ENCODE measurements at regions not wholly inside any gene's neighbourhood (a gene's known extent, or its start where the extent isn't known, plus 50 kb on each side); places are given as distances from the start of the nearest gene placed in this dataset.
"Not testable (repeated sequence)": the region's sequence is repeated elsewhere in the genome, so short reads cannot be mapped to it uniquely, and the experiment has no call there.

DNA sequence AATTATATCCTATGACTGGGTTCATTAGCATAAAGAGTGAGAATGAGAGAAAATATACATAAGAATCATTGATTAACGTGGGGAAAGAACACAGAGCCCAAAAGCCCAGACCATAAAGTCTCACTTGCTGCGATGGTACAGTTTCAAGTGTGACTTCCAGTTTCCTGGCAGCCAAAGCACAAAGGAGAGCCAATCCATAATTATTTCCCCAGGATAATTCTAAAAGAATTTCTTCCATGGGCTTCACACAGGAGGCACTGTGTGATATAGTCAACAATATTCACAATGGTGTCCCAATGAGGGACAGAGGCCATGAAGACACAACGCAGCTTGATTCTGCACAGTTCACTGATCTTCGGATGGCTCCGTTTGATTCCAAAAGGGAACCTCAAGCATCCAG, 321.6 kb downstream of the PLPP3 start:
- no peak for DNase-seq

DNA sequence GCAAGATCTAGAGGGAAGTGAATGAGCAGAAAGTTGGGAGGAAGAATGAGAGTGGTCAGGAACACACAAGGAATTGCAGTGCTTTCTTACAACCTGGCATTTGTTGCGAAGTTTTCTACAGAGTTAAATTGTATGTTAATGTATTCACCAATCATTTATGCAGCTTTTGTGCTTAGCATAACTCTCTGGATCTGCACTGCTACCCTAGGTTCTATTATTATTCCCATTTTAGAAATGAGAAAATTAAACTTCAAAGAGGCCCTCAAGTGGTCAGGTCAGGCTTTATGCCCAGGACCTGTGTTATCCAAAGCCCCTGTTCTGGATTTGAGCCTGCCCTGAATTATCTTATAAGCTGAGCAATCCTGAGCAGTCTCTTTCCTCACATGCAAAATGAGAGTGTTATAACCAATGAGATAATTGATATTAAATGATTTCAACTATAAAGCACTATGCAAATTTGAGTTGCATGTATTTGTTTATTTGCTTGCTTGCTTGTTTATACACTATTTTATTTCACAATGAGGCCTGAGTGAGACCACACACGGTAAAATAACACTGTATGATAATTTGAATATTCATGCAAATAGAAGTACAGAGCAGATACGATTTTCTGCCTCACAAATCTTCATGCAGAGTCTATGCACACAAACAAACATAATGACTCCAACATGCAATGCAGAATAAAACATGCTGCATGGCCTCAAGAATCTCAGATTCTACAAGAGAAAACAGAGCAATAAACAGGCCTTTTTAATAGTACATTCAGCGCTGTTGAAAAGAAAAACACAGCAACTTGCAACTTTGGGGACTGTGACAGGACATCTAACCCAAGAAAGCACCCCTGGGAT, 323.0 kb downstream of the PLPP3 start:
- DNase-seq: no peak

DNA sequence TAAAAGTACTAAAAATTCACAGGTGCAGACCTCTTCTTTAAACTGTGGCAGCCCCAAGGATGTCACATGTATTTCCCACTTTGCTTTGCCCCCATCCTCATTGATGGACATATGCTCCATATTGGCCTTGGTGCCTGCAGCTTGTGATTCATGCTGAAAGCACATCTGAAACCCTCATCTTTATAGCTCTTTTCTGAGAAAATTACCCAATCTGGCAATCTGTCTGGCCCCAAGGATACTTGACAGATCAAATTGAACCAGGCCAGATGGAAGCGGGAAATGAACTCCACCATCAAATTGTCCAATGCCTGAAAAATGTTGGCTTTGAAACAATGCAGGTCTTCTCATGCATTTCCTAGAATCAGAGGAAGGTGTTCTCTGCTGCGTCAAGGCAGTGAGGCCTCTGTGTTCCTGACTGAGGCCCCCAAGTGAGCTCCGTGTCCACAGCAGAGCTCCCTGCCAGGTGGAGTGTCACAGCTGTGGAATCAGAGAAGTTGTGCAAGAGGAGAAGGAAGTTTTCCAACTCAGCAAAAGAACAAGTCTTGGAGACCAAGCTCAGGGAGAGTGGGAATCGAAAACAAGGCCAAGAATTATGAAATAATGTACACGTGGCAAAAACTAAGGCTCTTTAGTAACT, 323.7 kb downstream of the PLPP3 start:
- peak; percentile 62 to 79 for DNase-seq

DNA sequence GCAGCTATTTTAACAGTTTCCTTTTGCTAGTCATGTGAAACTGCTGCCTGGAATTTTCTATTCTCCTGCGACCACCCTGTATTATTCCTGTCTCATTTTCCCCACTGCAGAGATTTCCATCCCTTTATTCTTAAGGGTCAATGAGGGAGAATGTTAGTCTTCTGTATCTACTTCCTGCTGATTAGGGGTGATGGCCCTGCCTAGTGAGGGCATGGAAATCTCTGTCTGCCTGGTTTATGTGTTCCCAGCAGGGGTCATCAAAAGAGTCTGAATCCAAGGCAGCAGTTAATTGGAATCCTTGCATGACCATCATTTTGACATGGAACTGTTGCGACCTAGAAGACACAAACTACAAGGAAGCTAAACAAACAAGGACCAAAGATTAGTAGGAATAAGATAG, 325.2 kb downstream of the PLPP3 start:
- no peak for DNase-seq

DNA sequence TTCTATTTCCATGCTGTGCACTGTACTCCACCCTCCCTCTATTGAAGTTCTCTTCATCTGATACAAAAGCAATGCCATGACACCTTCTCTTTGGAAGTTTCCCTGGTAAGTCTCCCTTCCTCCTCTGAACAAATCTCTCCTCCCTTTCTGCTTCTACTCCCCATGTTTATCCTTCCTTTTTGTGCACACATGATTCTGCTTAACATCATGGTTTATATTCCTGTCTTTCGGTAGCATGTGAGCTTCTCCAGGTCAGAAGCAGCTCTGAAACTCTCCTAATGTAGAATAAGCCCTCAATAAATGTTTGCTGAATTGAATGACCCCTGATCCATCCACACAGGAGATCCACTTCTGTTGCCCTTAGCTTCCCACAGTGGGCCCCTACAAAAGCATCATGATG, 328.6 kb downstream of the PLPP3 start:
- no peak for DNase-seq

DNA sequence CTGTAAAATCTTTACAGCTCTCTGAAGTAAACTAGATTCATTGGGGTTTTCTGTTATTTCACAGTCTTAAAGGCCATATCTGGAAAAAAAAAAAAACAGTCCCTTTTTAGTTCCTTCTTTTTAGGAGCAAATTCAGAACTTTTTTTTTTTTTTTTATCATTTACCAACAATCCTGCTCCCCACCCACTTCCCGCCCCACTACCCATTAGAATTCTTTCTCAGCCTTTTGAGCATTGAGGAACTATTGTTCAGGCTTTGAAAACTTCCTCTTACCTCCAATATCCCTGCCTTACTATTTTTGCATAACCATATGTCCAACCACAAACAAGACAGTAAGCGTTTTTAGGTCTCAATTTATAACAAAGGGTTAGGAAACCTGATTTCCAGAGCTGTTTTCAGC, 330.1 kb downstream of the PLPP3 start:
- peak; percentile 86 to 97 for DNase-seq

DNA sequence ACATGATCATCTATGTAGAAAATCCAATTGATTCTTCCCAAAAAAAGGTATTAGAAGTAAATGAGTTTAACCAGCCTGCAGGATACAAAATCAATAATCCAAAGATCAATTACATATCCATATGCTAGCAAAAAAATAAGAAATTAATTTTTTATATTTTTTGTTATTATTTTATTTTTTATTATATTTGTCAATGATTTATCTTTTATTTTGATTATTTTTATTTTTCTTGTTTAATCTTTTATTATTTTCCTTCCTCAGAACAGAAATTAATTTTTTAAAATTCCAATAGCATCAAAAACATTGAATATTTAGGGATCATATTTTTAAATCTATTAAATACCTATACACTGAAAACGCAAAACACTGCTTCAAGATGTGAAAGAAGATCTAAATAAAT, 331.2 kb downstream of the PLPP3 start:
- DNase-seq: no peak

DNA sequence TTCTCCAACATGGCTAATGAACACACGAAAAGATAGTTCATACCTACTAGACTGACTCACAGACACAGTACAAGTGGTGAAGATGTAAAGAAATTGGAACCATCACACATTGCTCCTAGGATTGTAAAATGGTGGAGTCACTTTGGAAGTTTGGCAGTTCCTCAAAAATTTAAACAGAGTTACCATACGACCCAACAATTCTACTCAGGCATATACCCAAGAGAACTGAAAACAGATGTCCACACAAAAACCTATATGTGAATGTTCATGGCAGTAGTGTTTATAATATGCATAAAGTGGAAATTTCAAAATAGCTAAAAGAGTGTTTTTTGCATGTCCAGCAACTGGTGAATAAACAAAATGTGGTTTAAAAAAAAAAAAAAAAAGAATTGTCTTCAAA, 332.6 kb downstream of the PLPP3 start:
- not testable (repeated sequence) for DNase-seq

DNA sequence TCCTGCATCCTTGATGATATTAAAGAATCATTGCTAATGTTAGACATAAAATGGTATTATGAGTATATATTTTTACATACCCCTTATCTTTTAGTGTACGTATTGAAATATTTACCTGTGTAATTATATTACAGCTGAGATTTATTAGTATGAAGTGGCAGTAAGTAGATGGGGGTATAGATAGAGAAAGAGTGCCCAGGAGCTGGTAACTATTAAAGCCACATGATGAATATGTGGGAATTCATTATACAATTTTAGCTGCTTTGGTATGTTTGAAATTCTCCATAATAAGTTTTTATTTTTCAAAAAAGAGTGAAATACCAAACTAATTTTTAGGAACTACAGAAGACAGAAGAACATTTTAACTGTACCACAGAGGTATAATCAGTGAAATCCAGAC, 339.0 kb downstream of the PLPP3 start:
- DNase-seq: no peak

DNA sequence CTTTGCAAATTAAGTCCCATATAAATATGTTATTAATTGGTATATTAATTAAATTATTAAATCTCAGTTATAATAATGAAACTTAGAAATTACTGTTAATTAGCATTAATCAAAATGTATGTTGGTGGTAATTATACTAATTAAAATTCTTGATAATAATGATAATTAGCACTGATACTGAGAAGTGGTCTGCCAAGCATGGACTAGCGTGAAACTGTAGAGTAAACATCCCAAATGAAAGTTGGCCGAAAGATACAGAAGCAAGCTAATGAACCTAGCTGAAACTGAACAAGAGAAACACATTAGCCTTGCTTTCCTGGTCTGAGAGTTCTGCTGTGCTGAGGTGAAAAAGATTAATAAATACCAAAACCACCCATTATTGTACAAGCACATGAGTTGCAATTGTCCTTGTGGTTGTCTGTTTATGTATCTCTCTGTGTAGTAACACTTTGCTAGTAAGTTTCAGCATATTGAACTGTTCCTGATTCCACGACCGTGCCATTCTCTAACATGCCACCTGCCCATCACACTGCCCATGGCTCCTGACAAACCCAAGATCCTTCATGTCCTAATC, 341.8 kb downstream of the PLPP3 start:
- DNase-seq: no peak

DNA sequence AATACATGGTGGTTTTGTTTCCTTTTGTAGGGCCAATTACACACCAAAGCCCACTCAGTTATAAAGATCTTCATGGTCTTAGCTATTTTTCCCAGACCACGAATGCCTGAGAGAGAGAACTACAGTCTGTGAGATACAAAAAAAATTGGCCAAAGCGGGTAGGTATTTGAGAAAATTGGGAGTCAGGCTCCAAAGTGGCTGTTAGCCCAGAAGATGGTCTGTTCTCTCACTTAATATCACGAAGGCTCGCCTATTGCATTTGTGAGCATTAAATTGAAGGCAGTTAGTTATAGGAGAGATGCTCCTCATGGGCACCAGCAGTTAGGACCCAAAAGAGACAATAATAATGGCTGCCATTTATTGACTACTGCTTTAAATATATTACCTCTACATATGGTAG, 342.7 kb downstream of the PLPP3 start:
- no peak for DNase-seq

DNA sequence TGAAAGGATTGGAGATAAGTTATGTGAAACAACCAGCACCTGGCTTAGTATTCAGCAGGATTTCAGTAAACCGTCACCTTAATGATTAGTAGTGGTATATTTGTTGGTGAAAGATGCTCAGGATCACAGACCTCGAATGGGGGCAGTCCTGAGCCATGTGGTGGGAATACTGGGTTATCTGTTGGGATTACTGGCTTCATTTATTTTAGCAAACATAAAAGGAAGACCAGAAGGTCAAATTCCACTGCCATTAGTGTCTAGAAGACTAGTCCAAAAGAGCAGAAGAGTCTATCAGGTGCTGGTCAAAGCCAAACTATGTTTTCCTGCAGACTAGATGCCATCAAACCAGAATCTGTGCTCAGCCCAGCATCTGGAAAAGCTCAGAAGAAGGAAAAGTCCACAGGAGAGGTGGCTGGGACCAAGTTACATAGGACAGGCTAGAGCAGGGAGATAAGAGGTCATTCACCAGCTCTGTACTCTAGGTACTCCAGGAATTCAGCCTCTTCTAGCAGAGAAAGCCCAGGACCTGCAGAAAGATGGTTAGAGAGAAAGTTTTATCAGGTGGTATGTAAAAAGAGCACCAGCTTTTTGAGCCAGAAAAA, 343.4 kb downstream of the PLPP3 start:
- DNase-seq: no peak

DNA sequence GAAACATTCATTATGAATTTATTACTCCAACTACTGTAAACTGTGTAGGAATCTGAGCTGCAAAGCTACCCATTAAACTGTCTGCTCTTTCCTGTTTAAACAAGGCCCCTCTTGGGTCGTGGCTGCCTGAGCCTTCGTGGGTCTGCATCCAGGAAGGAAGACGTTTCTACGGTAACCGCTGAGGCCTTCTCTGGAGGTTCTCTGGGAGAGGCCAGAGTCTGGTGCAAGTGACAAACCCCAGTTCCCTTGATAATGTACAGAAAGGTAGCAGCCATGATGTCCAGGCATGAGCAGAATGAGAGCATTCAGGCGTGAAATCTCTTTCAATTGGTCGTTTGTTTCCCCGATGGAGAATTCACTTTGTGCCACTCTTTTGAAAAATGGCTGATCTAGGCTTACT, 350.2 kb downstream of the PLPP3 start:
- DNase-seq: no peak

DNA sequence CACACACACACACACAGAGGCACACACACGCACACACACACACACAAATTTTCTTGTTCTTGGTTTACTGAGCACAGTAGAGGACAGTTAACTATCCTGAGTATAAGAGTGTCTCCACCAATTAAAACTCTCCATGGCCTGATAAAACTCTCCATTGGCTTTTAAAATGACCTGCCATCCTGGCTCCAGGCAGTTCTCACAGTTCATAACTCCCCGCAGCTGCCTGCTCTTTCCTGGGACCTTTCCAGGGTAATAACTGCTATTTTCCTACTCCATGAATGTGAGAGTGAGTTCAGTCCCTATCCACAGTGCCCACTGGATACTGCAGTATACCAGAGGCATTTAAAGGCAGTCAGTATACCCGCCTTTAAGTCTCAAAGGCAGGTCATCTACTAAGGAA, 351.5 kb downstream of the PLPP3 start:
- no peak for DNase-seq

DNA sequence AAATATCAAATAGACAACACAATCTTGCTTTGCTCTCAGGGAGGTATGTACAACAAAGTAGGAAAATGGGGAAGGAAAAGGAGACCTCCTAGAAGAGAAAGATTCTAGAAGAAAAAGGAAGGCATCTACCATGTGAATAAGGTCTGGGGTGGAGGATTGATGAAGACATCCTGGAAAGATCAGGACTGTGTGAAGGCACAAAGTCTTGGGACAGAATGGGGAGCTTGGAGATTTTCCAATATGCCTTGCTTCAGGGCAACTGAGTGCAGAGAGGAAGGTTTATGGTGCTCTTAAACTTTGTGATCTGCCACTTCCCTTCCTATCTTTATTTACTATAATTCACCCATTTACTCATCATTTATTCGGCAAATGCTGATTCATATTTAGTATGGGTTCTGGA, 352.0 kb downstream of the PLPP3 start:
- peak; percentile 85 to 92 for DNase-seq

DNA sequence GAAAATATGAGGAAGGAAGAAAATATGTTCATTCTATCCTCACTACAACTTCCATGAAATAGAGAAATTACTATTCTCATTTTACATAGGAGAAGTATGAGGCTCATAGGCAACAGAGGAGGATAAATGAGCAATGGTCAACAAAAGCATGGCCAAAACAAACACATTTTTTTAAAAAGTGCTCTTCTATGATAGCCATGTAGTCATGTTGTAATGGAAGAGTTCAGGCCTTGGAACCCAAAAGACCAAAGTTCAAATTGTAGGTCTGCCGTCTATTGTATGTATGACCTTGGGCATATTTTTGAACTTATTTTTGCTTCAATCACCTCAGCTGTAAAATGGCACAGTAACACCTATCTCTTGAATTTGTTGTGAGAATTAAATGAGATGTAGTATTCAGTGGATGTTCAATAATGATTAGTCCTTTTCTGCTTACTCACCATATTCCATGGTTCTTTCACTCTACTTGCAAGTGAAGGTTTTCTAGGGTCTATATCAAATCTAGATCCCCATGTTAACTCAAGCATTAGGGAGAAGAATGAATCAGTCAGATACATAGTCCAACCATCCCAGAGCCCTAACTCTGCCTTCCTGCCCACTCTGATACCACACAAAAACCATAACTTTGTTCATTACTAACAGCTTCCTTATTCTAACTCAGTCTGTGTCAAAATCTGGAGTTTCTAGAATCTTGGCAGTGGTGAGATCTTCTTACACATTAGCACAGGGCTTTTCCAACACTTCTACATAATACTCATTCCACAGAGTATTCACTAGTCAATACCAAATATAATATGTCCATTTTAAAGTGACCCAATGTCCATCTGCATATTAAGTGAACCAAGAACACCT, 353.2 kb downstream of the PLPP3 start:
- peak; percentile 87 to 97 for DNase-seq

DNA sequence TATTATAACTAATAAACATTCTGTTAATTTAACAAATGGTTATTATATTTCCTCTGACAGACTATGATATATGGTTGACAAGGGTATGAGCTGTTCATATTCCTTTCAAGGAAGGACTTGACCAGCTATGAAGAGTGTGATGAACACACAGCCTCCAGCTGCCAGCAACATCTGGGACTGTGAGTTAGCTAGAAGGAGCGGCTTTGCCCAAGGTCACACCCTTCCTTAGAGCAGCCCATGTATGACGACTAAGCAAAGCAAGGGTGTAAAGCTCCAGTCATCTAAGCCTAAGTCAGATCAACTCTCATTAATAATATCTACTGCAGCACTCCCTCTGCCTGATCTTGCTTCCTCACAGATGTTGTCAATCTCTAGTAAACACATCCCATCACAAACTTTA, 355.4 kb downstream of the PLPP3 start:
- no peak for DNase-seq

DNA sequence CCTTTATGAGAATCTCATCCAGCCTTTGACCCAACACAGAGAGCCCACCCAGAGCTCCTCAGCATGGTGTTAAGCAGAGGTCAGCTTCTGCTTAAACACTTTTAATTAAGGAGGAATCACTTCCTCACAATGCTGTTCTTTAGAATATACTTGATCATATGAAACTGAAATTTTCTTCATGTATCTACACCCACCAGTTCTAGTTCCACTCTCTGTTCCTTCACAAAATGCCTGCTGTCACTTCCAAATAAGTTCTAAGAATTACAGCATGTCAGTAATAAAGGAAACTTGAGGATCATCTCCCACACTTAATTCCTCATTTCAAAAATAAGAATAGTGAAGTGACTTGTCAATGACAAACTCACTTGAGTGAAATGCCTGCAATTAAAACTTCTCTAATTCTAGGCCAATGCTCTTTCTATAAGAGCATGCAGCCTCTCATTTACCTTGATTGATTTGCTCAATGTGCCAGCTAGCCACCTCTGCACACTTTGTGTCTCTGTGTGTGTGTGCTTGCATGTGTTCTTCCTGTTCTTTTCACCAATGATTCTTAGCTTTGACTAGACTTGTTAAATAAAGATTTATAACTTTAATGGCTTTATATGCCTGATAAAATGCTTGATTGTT, 356.3 kb downstream of the PLPP3 start:
- DNase-seq: peak; percentile 78 to 97

DNA sequence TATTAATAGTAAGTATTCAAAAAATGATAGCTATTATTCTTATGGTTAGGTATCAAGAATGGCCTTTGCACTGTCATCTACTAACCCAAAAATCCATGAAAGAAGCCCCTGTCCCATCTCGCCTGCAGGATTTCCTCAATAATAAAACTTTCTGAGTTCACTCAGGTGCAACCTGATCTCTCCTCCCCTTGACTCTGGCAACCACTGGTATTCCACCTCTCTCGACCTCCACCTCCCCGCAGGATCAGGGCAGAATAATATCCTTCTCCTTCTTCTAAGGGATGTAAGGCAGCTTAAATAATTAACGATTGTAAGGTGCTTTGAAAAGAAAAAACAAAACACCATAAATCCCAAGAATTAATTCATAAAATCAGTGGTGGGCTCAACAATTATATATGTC, 359.3 kb downstream of the PLPP3 start:
- DNase-seq: no peak

DNA sequence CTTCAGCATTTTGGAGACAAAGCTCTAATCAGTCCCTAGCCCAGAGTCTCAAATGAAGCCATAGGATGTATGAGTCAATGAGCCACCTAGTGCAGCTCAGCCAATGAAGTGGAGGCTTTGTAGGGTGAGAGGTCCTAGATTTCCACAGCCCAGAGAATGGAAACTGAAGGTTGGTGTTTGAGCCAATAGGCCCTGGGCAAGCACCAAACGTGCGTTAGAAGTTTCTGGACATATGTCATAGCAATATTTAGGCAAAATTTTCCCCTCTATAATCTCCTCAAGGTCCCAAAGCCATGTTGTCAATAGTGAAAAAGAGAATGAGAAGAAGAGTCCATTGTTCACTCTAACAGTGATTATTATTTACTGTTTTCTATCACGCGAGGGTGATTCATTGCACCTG, 361.3 kb downstream of the PLPP3 start:
- peak in 1 of 2 donors; percentile 15 for DNase-seq

DNA sequence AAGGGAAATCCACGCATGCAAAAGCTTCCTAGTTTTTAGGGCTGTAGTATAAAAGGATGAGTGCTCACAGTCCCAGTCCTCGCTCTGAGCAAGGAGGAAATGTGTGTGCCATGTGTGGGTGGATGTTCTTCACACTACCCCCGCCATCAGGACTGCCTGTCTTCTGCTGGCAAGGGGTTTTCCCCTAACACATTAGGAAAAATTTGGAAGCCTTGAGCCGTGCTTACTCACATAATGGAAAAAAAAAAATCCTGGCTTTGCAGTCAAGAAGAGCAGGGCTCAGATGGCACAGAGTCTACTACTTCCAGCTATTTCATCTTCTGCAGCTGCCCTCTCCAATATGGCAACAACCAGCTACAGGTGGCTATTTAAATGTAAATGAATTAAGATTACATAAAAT, 363.1 kb downstream of the PLPP3 start:
- DNase-seq: peak; percentile 94 to 99

DNA sequence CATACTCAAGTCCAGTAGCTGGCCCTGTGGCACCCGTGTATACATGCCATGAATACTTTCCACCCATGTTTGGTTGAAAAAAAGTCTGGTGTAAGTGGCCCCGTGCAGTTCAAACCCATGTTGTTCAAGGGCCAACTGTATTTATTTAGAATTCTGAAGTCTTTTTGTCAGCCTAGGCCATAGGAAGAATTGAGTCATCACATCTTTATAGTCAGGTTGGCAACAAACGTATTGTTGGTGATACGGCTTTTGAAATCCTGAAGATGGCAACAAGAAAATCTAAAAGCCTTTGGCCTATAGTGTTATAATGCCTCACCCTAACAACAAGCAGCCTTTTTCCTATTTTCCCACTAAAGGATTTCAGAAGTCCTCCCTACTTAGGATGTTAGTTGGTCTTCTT, 363.6 kb downstream of the PLPP3 start:
- DNase-seq: no peak

All from inflammatory macrophage treated with lipopolysaccharide for 1 hour (primary cell).